ENCODE measurements at regions not wholly inside any gene's neighbourhood (a gene's known extent, or its start where the extent isn't known, plus 50 kb on each side); places are given as distances from the start of the nearest gene placed in this dataset.
A peak's percentile ranks its signal among the peaks of the same experiment; 100 is the strongest.

- no peak for TF ChIP-seq CTCF (IDR thresholded peaks at IDR 0.05)
Measured at GRCh38 chr1:147349533-147349932, 107.0 kb downstream of the CHD1L start.

- no peak for TF ChIP-seq CTCF (IDR thresholded peaks at IDR 0.05)
Measured at GRCh38 chr1:147351140-147351835, 108.8 kb downstream of the CHD1L start.

- no peak for TF ChIP-seq CTCF (IDR thresholded peaks at IDR 0.05)
Measured at GRCh38 chr1:147377263-147378246, 135.1 kb downstream of the CHD1L start.

- TF ChIP-seq CTCF (IDR thresholded peaks at IDR 0.05), result no peak
Measured at GRCh38 chr1:147379889-147380288, 137.4 kb downstream of the CHD1L start.

GRCh38 chr1:147384804-147385203 lies 142.3 kb downstream of the CHD1L start:
- TF ChIP-seq CTCF (IDR thresholded peaks at IDR 0.05), result no peak

GRCh38 chr1:147388969-147389368 lies 146.5 kb downstream of the CHD1L start:
- no peak for TF ChIP-seq CTCF (IDR thresholded peaks at IDR 0.05)

- peak; percentile 81 for TF ChIP-seq CTCF (IDR thresholded peaks at IDR 0.05)
Measured at GRCh38 chr1:147389532-147390184, 147.2 kb downstream of the CHD1L start.

All from LNCAP (cell line).